ENCODE measurements at regions not wholly inside any gene's neighbourhood (a gene's known extent, or its start where the extent isn't known, plus 50 kb on each side); places are given as distances from the start of the nearest gene placed in this dataset.

DNA sequence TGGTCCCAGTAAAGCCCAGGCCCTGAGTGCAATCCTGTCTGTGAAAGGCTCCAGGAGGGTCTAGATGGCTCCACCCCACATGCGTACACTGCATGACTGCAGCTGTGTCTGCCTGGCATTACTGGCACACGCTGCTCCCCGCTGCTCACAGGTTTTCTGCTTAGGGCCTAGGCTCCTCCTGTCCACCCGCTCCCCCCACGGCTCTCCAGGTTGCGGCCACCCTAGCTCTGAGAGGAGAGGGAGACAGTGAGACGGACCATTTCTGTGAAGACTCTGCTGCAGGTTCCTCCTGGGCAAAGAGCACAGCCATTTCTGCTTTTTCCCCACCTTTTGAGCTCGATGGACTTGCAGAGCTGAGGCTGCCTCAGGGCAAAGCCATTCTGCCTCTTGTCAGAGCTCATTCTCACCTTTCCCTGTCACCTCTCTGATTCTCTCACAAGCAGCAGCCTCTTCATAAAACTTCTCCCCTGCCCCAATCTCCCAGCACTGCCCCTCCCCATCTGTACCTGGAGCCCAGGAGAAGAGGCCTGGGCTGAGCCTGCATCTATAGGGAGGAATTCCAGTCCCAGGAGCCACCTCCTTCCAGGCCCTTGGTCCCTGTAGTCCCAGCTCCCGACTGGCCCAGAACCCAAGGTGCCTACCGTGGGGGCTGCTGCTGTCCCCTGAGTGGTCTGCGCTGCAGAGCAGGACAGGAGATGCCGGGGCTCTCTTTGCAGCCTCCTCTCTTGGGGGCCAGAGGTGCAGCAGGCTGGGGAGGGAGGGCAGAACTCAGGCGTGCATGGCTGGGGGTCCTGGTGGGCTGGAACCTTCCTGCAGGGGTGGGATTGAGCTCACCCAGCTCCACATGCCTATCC lies 433.7 kb upstream of the B3GAT1 start:
- no peaks in the 10 kb centered on the region for H3K9me3 ChIP-seq (ENCODE audit: insufficient read depth in 2 of 2, low read depth in 1 of 2, low read length in 1 of 2)
- H3K36me3 ChIP-seq (ENCODE audit: control insufficient read depth in 2 of 4, insufficient read depth in 4 of 4, low read length in 3 of 4): no peaks in the 10 kb centered on the region
- no peak overlapping the region for H3K56ac ChIP-seq (replicated peaks; ENCODE audit: insufficient read length, low read depth, low read length)
- no peak overlapping the region for H4K5ac ChIP-seq (ENCODE audit: insufficient read length, low read depth, low read length)
- H2BK12ac ChIP-seq (ENCODE audit: low read depth, low read length): no peak overlapping the region
- no peak overlapping the region for H3K23ac ChIP-seq (ENCODE audit: insufficient read length)
- no peak overlapping the region for H3K27ac ChIP-seq (ENCODE audit: low read depth, low read length)
- H3K9ac ChIP-seq (replicated peaks in 1 of 4; ENCODE audit: extremely low read depth in 1 of 4, low read depth in 3 of 4, low read length in 3 of 4): no peak overlapping the region
- no peak overlapping the region for H2AFZ ChIP-seq (ENCODE audit: low read length)
- FAIRE-seq (no peak), DNase-seq (ENCODE audit: low read depth in 1 of 2, low spot score in 2 of 2) (peak in 1 of 2 experiments; percentile 27)
- H3K4ac ChIP-seq (replicated peaks; ENCODE audit: insufficient read length, low read depth, low read length): no peak overlapping the region
- H4K8ac ChIP-seq (ENCODE audit: extremely low read depth, insufficient read depth, low read length): 0 out of 2 replicates have a peak overlapping the region, but pooled peaks have one; percentile 3
- H3K4me2 ChIP-seq (ENCODE audit: insufficient read depth in 1 of 2, low read depth in 2 of 2, low read length in 2 of 2): no peak overlapping the region
- WGBS, 2 experiments (ENCODE audit: extremely low coverage in 1 of 2, insufficient coverage in 1 of 2, insufficient read length in 1 of 2, insufficient replicate concordance in 2 of 2, low coverage in 1 of 2, low lambda C conversion rate in 2 of 2, missing lambda C conversion rate in 1 of 2): 90% methylated on average over 12 of the region's 13 CpGs; no CpG with 5 or more reads in 1 of the 2 experiments
- H2AK5ac ChIP-seq (ENCODE audit: low read depth, low read length): no peak overlapping the region
- H3K23me2 ChIP-seq (ENCODE audit: low read depth, low read length): no peaks in the 10 kb centered on the region
- H4K91ac ChIP-seq (replicated peaks; ENCODE audit: insufficient read length, low read length): no peak overlapping the region
- POLR2A ChIA-PET (ENCODE audit: partially characterized antibody): no interaction called here
- no peaks in the 10 kb centered on the region for H3K79me1 ChIP-seq (ENCODE audit: low read depth, low read length)
- H3K18ac ChIP-seq (ENCODE audit: extremely low read depth, low read length): no peak overlapping the region; the same call in 1 of the 2 replicates
- no peak overlapping the region for H2BK20ac ChIP-seq (ENCODE audit: low read length)
- H3K4me1 ChIP-seq (replicated peaks in 1 of 4; ENCODE audit: control insufficient read depth in 3 of 4, insufficient read depth in 4 of 4, low read length in 3 of 4): no peaks in the 10 kb centered on the region
- no peaks in the 10 kb centered on the region for H3K79me2 ChIP-seq (ENCODE audit: control insufficient read depth in 1 of 2, insufficient read depth in 2 of 2, low read length in 2 of 2)
- no peak overlapping the region for H2BK5ac ChIP-seq (ENCODE audit: low read depth, low read length)
- no peak overlapping the region for H3K14ac ChIP-seq (ENCODE audit: insufficient read length)
- no peaks in the 10 kb centered on the region for H3K27me3 ChIP-seq (replicated peaks in 1 of 4; ENCODE audit: control insufficient read depth in 3 of 4, extremely low read depth in 1 of 4, insufficient read depth in 3 of 4, low read length in 3 of 4)
- CTCF ChIA-PET (ENCODE audit: partially characterized antibody): interaction anchor here (0.7 to 4.4 kb wide), 4 partner anchors 15 to 268 kb away, joined by 3 to 26 read pairs (median 3); no protein-coding TSS in a partner anchor
- no peak overlapping the region for H2BK15ac ChIP-seq (ENCODE audit: low read length)
- no peak overlapping the region for H3K4me3 ChIP-seq (ENCODE audit: extremely low read depth in 1 of 4, insufficient read depth in 2 of 4, low read depth in 3 of 4, low read length in 4 of 4)
- no peak overlapping the region for H2BK120ac ChIP-seq (replicated peaks; ENCODE audit: low read depth, low read length)
- TF ChIP-seq SP1 (IDR thresholded peaks at IDR 0.05; ENCODE audit: low read depth, low read length) (no peak), ASH2L (IDR thresholded peaks at IDR 0.05; ENCODE audit: low read length) (no peak), KDM1A (IDR thresholded peaks at IDR 0.05; ENCODE audit: borderline replicate concordance, low read length) (no peak), BCL11A (IDR thresholded peaks at IDR 0.05; ENCODE audit: low read depth in 2 of 2, low read length in 2 of 2) (no peak), CREB1 (IDR thresholded peaks at IDR 0.05) (no peak), HDAC2 (IDR thresholded peaks at IDR 0.05; ENCODE audit: borderline replicate concordance in 1 of 2, low read depth in 2 of 2, low read length in 2 of 2) (no peak)
- TF ChIP-seq, protein P1, sequence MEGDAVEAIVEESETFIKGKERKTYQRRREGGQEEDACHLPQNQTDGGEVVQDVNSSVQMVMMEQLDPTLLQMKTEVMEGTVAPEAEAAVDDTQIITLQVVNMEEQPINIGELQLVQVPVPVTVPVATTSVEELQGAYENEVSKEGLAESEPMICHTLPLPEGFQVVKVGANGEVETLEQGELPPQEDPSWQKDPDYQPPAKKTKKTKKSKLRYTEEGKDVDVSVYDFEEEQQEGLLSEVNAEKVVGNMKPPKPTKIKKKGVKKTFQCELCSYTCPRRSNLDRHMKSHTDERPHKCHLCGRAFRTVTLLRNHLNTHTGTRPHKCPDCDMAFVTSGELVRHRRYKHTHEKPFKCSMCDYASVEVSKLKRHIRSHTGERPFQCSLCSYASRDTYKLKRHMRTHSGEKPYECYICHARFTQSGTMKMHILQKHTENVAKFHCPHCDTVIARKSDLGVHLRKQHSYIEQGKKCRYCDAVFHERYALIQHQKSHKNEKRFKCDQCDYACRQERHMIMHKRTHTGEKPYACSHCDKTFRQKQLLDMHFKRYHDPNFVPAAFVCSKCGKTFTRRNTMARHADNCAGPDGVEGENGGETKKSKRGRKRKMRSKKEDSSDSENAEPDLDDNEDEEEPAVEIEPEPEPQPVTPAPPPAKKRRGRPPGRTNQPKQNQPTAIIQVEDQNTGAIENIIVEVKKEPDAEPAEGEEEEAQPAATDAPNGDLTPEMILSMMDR (IDR thresholded peaks at IDR 0.05; ENCODE audit: control extremely low read depth in 1 of 3, insufficient read depth in 1 of 3, low read depth in 1 of 3, low read length in 3 of 3): no peak
- H4K20me1 ChIP-seq (replicated peaks in 1 of 2; ENCODE audit: control insufficient read depth in 1 of 2, insufficient read depth in 2 of 2, low read length in 2 of 2): no peaks in the 10 kb centered on the region
